AG08395 (cell line): ENCODE measurements at regions not wholly inside any gene's neighbourhood (a gene's known extent, or its start where the extent isn't known, plus 50 kb on each side); places are given as distances from the start of the nearest gene placed in this dataset.

Experiments
- DNase-seq: peaks from one replicate; pipeline ENCODE4 v3.0.0; 2012; ENCODE audit warnings: mixed read lengths, low spot score

- no peak for DNase-seq
Measured at GRCh38 chr9:10999646-11000045, 386.8 kb upstream of the PTPRD start.

- no peak for DNase-seq
Measured at GRCh38 chr9:11001546-11001945, 388.7 kb upstream of the PTPRD start.

GRCh38 chr9:11002705-11003104 lies 389.9 kb upstream of the PTPRD start:
- DNase-seq, result no peak

- no peak for DNase-seq
Measured at GRCh38 chr9:11003836-11004235, 391.0 kb upstream of the PTPRD start.

- DNase-seq, result no peak
Measured at GRCh38 chr9:11011696-11012095, 398.9 kb upstream of the PTPRD start.

- no peak for DNase-seq
Measured at GRCh38 chr9:11016081-11016480, 403.3 kb upstream of the PTPRD start.

- no peak for DNase-seq
Measured at GRCh38 chr9:11023201-11023600, 410.4 kb upstream of the PTPRD start.

GRCh38 chr9:11025775-11026174 lies 413.0 kb upstream of the PTPRD start:
- DNase-seq, result no peak

DNA sequence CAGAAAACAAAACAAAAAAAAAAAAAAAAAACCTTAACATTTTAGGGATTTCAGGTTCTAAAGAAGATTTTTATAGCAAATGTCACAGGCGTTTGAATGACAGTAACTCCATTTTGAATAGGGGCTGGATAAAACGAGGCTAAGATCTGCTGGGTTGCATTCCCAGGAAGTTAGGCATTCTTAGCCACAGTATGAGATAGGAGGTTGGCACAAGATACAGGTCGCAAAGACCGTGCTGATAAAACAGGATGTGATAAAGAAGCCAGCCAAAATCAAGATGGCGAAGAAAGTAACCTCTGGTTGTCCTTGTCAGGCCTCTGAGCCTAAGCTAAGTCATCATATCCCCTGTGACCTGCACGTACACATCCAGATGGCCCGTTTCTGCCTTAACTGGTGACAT lies 425.6 kb upstream of the PTPRD start:
- DNase-seq, result no peak

- DNase-seq, result no peak
Measured at GRCh38 chr9:11039006-11039405, 426.2 kb upstream of the PTPRD start.

- no peak for DNase-seq
Measured at GRCh38 chr9:11045589-11045988, 432.8 kb upstream of the PTPRD start.

DNA sequence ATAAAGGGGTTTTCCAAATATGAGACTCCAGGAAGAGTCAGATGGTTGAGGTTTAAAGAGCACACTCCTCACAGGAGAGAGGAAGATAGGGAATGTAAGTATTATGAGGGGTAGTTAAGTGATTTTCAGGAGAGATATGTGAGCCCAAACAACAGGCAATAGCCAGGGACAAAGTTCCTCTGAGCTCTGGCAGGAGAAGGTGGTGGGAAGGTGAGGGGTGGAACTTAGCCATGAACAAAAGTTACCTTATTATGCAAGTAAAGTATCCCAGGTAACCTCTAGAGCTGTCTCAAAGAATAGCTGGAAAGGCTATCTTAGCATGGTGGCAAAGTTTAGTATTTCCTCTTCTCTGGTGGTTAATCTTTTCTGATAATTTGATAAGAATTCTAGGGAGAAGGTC lies 450.5 kb upstream of the PTPRD start:
- DNase-seq, result no peak

- no peak for DNase-seq
Measured at GRCh38 chr9:11064909-11065308, 452.1 kb upstream of the PTPRD start.

DNA sequence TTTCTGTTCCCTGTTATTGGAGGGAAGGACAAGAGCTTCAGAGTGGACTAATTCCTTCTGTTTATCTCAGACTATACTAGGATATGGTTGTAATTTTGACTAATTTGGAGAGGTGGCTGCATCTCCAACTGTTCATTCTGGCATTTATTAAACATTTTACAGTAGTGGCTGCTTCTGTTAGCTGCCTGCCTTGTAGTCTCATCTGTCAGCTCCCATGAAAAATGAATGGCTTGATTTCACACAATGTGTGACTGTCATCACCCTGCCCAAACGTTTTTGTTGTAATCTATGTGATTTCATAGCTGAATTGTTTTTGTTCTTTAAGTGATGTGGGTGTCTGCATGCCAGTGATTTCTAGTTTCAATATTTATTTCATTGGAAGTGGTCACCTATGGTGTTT lies 459.4 kb upstream of the PTPRD start:
- no peak for DNase-seq

DNA sequence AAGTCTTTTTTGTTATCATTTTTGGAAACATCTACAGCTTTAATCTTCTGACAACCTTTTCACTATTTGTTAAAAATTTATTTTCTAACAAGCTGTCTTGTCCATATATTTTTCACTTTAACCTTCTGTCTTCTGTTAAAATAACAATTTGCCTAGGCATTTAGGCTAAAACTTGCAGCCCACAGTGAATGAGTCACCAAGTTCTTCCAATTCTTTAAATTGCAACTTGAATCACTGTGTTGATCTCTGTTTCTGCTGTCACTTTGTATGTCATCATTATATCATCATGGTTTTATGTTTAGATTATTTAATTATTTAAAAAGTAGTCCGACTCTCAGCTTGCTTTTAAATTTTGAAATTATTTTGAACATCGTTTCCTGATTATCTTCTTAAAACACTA lies 473.8 kb upstream of the PTPRD start:
- DNase-seq, result no peak

DNA sequence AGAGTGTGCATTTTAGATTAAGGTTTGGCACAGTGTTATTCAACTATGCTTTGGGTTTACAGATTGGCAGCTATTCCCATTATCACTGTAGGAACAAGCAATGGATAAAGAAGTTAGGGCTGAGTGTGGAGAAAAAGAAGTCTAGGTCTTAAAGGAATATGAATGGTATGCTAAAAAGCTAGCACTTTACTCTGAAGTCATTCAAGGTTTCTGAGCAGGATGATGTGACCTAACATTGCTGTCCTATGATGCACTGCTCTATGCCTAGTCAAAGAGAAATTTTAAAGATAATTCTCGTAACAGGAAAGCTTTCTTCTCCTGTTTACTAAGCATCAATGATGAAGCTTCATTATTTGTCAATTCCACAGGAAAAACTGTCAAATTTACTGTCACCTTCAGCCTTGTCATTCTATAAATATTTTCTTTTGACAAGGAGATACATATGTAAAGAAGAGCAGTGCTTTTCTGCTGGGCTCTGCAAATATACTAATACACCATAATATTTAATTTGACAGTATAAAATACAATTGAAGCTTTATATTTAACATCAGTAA lies 476.1 kb upstream of the PTPRD start:
- DNase-seq, result no peak

DNA sequence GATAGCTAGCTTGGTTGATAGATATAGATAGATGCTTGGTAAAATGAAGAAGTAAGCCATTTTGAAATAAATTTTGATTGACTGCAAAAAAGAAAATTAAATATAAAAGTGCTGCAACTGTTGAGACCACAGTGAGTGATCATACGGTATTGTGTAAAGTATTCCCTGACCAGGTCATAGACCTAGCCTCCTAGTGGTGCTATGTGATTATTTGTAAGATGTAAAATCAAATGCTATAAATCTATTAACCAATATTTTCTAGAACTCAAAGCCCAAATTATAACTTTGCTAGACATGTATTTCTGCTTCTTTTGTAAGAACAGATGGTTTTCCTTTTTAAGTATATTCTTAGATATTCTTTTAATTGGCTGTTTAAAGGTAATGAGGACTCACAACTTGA lies 480.2 kb upstream of the PTPRD start:
- DNase-seq, result no peak

GRCh38 chr9:11097020-11097419 lies 484.2 kb upstream of the PTPRD start:
- no peak for DNase-seq

GRCh38 chr9:11103525-11103924 lies 490.7 kb upstream of the PTPRD start:
- DNase-seq, result no peak

- DNase-seq, result no peak
Measured at GRCh38 chr9:11107196-11107595, 494.4 kb upstream of the PTPRD start.

DNA sequence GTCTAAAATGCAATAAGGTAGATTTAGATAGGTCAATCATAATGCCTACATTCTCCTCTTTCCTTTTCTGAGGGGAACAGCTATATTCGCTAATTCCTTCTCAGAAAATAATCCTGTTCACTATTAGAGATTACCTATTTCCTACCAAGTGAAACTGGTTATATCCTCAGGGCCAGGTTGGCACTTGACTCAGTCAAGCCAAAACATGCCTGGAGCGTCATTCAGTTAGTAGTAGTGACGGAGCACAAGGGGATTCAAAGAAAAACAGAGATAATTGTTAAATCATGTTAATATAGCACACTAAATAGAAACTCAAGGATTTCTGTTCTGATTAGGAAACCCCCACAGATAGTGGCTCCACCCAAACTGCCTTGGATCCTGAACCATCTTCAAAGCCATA lies 515.4 kb upstream of the PTPRD start:
- no peak for DNase-seq

DNA sequence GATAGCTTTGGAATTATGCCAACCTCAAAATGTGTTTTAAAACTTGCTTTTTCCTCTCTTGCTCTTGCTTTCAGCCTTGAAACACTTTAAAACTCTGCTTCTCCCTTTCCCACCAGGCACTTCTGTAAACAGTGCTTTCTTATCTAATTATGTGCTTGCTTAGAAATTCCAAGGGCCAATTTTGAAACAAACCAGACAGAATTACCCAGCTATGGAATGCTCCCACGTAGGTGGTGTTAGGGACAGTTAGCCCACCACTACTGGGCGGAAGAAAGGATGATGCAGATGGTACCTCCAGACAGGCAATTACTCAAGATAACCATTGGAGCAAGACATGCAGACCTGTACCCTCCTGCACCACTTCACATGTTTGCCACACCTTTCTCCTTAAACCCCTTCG lies 523.0 kb upstream of the PTPRD start:
- DNase-seq, result no peak

- no peak for DNase-seq
Measured at GRCh38 chr9:11141357-11141756, 528.6 kb upstream of the PTPRD start.

GRCh38 chr9:11142965-11143738 lies 530.4 kb upstream of the PTPRD start:
- no peak for DNase-seq
